Fibroblast of lung (primary cell): ENCODE measurements at regions not wholly inside any gene's neighbourhood (a gene's known extent, or its start where the extent isn't known, plus 50 kb on each side); places are given as distances from the start of the nearest gene placed in this dataset.
A peak's percentile ranks its signal among the peaks of the same experiment; 100 is the strongest.

Experiments used
- DNase-seq, 2 donors: peaks; one replicate each; pipeline versions ENCODE4 v3.0.0 to v3.0.0-alpha.2; 2010; ENCODE audit warnings: low read depth in 2 of 2
- H2AFZ ChIP-seq: 2 replicates; pipeline ENCODE4 v1.5.1; 2012; ENCODE audit warnings: low read length, control low read depth, inconsistent platforms
- H3K27ac ChIP-seq: 2 replicates; pipeline ENCODE4 v1.5.1; 2011; ENCODE audit warnings: low read length, control low read depth; ENCODE audit not compliant: insufficient read depth
- H3K27me3 ChIP-seq: 2 replicates; pipeline ENCODE4 v1.5.1; 2011; ENCODE audit warnings: mild to moderate bottlenecking, low read length; ENCODE audit not compliant: control insufficient read depth, insufficient read depth
- H3K36me3 ChIP-seq: 2 replicates; pipeline ENCODE4 v1.5.1; 2011; ENCODE audit warnings: low read length; ENCODE audit not compliant: control insufficient read depth, insufficient read depth
- H3K4me1 ChIP-seq: 2 replicates; pipeline ENCODE4 v1.5.1; 2011; ENCODE audit warnings: low read length; ENCODE audit not compliant: control insufficient read depth, insufficient read depth; ENCODE audit errors: extremely low read depth
- H3K4me2 ChIP-seq: 2 replicates; pipeline ENCODE4 v1.5.1; 2011; ENCODE audit warnings: low read length, control low read depth; ENCODE audit not compliant: insufficient read depth; ENCODE audit errors: extremely low read depth
- H3K4me3 ChIP-seq, 4 experiments: fragments of 200-600 bp in 1 of 4; sonication (generic) in 1 of 4; replicated peaks in 1 of 4; 2 replicates each; pipeline ENCODE4 v1.5.1; 2011 to 2016; ENCODE audit warnings: low read length in 4 of 4, low read depth in 3 of 4, mild to moderate bottlenecking in 3 of 4, control low read depth in 2 of 4, inconsistent platforms in 1 of 4, mixed read lengths in 1 of 4; ENCODE audit not compliant: insufficient read depth in 1 of 4; ENCODE audit errors: control extremely low read depth in 1 of 4
- H3K79me2 ChIP-seq: 2 replicates; pipeline ENCODE4 v1.5.1; 2012; ENCODE audit warnings: mild to moderate bottlenecking, low read length, inconsistent platforms; ENCODE audit not compliant: control insufficient read depth, insufficient read depth
- H3K9ac ChIP-seq: 2 replicates; pipeline ENCODE4 v1.5.1; 2011; ENCODE audit warnings: mild to moderate bottlenecking, low read length, control low read depth; ENCODE audit not compliant: insufficient read depth
- H3K9me3 ChIP-seq: 2 replicates; pipeline ENCODE4 v1.5.1; 2012; ENCODE audit warnings: low read depth, low read length; ENCODE audit not compliant: control insufficient read depth, insufficient read depth
- H4K20me1 ChIP-seq: 2 replicates; pipeline ENCODE4 v1.5.1; 2011; ENCODE audit warnings: low read length; ENCODE audit not compliant: control insufficient read depth, insufficient read depth; ENCODE audit errors: extremely low read depth
- CTCF ChIP-seq, 2 donors: IDR thresholded peaks in 1 of 2; conservative IDR thresholded peaks in 1 of 2; 1 replicate in 1 of 2; 2 replicates in 1 of 2; pipeline ENCODE4 v1.5.1; 2011 to 2012; ENCODE audit warnings: low read length in 2 of 2, control low read depth in 1 of 2, inconsistent platforms in 1 of 2, low read depth in 1 of 2, mild to moderate bottlenecking in 1 of 2
- EZH2 ChIP-seq: IDR thresholded peaks from 2 replicates; pipeline ENCODE4 v1.5.1; 2012; ENCODE audit warnings: low read length, control low read depth, mild to moderate bottlenecking; ENCODE audit errors: missing control alignments

GRCh38 chr2:164014791-164015190 is 279.0 kb upstream of the FIGN start:
- no peak for DNase-seq
- Histone ChIP-seq H3K9ac (no peak overlapping the region), H3K4me3 (no peak overlapping the region), H3K27ac (no peak overlapping the region), H3K36me3 (no peaks in the 10 kb centered on the region), H2AFZ (no peak overlapping the region), H3K4me2 (no peak overlapping the region), H3K27me3 (no peaks in the 10 kb centered on the region), H3K9me3 (no peaks in the 10 kb centered on the region), H4K20me1 (no peaks in the 10 kb centered on the region), H3K79me2 (no peaks in the 10 kb centered on the region), H3K4me1 (no peaks in the 10 kb centered on the region)
- TF ChIP-seq EZH2, result no peak
- TF ChIP-seq CTCF (conservative IDR thresholded peaks at IDR 0.05 in 1 of 2, IDR thresholded peaks at IDR 0.05 in 1 of 2; ENCODE audit: low read depth in 1 of 2, low read length in 2 of 2), result no peak

GRCh38 chr2:164014068-164014731 is 278.4 kb upstream of the FIGN start:
- peak overlapping the region; percentile 41 for H2AFZ ChIP-seq
- H3K4me3 ChIP-seq, result no peak overlapping the region

GRCh38 chr2:164012581-164012980 is 276.8 kb upstream of the FIGN start:
- Histone ChIP-seq H3K4me1 (no peaks in the 10 kb centered on the region), H3K9ac (no peak overlapping the region), H3K9me3 (no peaks in the 10 kb centered on the region)

More at GRCh38 chr2:164014068-164014731, 278.4 kb upstream of the FIGN start:
- peak; percentile 8 to 79 for DNase-seq
- Histone ChIP-seq H3K9ac (no peak overlapping the region), H3K79me2 (no peaks in the 10 kb centered on the region), H3K27me3 (no peaks in the 10 kb centered on the region), H4K20me1 (no peaks in the 10 kb centered on the region), H3K36me3 (no peaks in the 10 kb centered on the region), H3K27ac (no peak overlapping the region), H3K4me2 (no peak overlapping the region), H3K9me3 (no peaks in the 10 kb centered on the region), H3K4me1 (no peaks in the 10 kb centered on the region)
- TF ChIP-seq EZH2, result no peak
- TF ChIP-seq CTCF (conservative IDR thresholded peaks at IDR 0.05 in 1 of 2, IDR thresholded peaks at IDR 0.05 in 1 of 2; ENCODE audit: low read depth in 1 of 2, low read length in 2 of 2), result no peak

More at GRCh38 chr2:164012581-164012980, 276.8 kb upstream of the FIGN start:
- no peak overlapping the region for H2AFZ ChIP-seq
- DNase-seq, result no peak
- no peaks in the 10 kb centered on the region for H3K79me2 ChIP-seq
- no peaks in the 10 kb centered on the region for H4K20me1 ChIP-seq
- no peak overlapping the region for H3K4me3 ChIP-seq
- H3K27ac ChIP-seq, result no peak overlapping the region
- TF ChIP-seq EZH2 (no peak), CTCF (conservative IDR thresholded peaks at IDR 0.05 in 1 of 2, IDR thresholded peaks at IDR 0.05 in 1 of 2; ENCODE audit: low read depth in 1 of 2, low read length in 2 of 2) (no peak)
- H3K36me3 ChIP-seq, result no peaks in the 10 kb centered on the region
- H3K27me3 ChIP-seq, result no peaks in the 10 kb centered on the region
- no peak overlapping the region for H3K4me2 ChIP-seq
